Pulmonary artery endothelial cell (primary cell): ENCODE measurements at regions not wholly inside any gene's neighbourhood (a gene's known extent, or its start where the extent isn't known, plus 50 kb on each side); places are given as distances from the start of the nearest gene placed in this dataset.
"Not testable (repeated sequence)": the region's sequence is repeated elsewhere in the genome, so short reads cannot be mapped to it uniquely, and the experiment has no call there.

Source experiments
- DNase-seq: peaks from one replicate; pipeline ENCODE4 v3.0.0-alpha.2; 2011; ENCODE audit warnings: low read depth, low spot score

- DNase-seq: no peak
These were observed 190.7 kb downstream of the CDCA7 start for GRCh38 chr2:173545364-173545763.

- DNase-seq: no peak
These were observed 192.8 kb downstream of the CDCA7 start for GRCh38 chr2:173547499-173547898.

GRCh38 chr2:173550143-173550542 is 195.5 kb downstream of the CDCA7 start:
- no peak for DNase-seq

GRCh38 chr2:173552531-173552930 is 197.9 kb downstream of the CDCA7 start:
- DNase-seq: no peak

- DNase-seq: no peak
These were observed 198.9 kb downstream of the CDCA7 start for GRCh38 chr2:173553593-173553992.

GRCh38 chr2:173555833-173556232 is 201.2 kb downstream of the CDCA7 start:
- DNase-seq: no peak

- DNase-seq: no peak
These were observed 202.1 kb downstream of the CDCA7 start for GRCh38 chr2:173556816-173557215.

GRCh38 chr2:173557497-173557896 is 202.8 kb downstream of the CDCA7 start:
- no peak for DNase-seq

GRCh38 chr2:173567493-173567892 is 212.8 kb downstream of the CDCA7 start:
- no peak for DNase-seq

GRCh38 chr2:173568054-173568453 is 213.4 kb downstream of the CDCA7 start:
- DNase-seq: no peak

GRCh38 chr2:173571021-173571821 is 216.5 kb downstream of the CDCA7 start:
- no peak for DNase-seq

- no peak for DNase-seq
These were observed 217.4 kb downstream of the CDCA7 start for GRCh38 chr2:173571887-173572680.

- no peak for DNase-seq
These were observed 218.2 kb downstream of the CDCA7 start for GRCh38 chr2:173572848-173573247.

GRCh38 chr2:173573782-173574181 is 219.1 kb downstream of the CDCA7 start:
- DNase-seq: not testable (repeated sequence)

GRCh38 chr2:173574324-173575112 is 219.8 kb downstream of the CDCA7 start:
- no peak for DNase-seq

- no peak for DNase-seq
These were observed 223.9 kb downstream of the CDCA7 start for GRCh38 chr2:173578404-173579107.

- DNase-seq: no peak
These were observed 225.7 kb downstream of the CDCA7 start for GRCh38 chr2:173580351-173580750.

GRCh38 chr2:173580956-173581355 is 226.3 kb downstream of the CDCA7 start:
- DNase-seq: no peak

GRCh38 chr2:173583196-173583595 is 228.5 kb downstream of the CDCA7 start:
- no peak for DNase-seq

- no peak for DNase-seq
These were observed 229.3 kb downstream of the CDCA7 start for GRCh38 chr2:173584000-173584399.
